SK-N-SH (cell line): ENCODE measurements at regions not wholly inside any gene's neighbourhood (a gene's known extent, or its start where the extent isn't known, plus 50 kb on each side); places are given as distances from the start of the nearest gene placed in this dataset.

Experiments
- CTCF ChIA-PET: fragments of 300-600, 350-600 bp; formaldehyde crosslinking; extraction: SDS; loops from one replicate; lab custom pipeline; 2021; lab: Yijun Ruan, JAX
- POLR2A ChIA-PET: fragments of 350-600 bp; sonication (Branson Sonifier 250); formaldehyde crosslinking; extraction: SDS; loops from one replicate; lab custom pipeline; 2020; ENCODE audit warnings: antibody characterized with exemption, inconsistent platforms; lab: Yijun Ruan, JAX
- DNase-seq: peaks from one replicate; pipeline ENCODE4 v3.0.0; 2012
- H2AFZ ChIP-seq: fragments of 200-600 bp; sonication (generic); 2 replicates; pipeline ENCODE4 v1.8.1; 2016; ENCODE audit warnings: antibody characterized with exemption, mild to moderate bottlenecking, low read depth
- H3F3A ChIP-seq: fragments of 200-600 bp; sonication (generic); replicated peaks from 2 replicates; pipeline ENCODE3; 2016; ENCODE audit warnings: antibody characterized with exemption, mild to moderate bottlenecking; ENCODE audit not compliant: insufficient read depth
- H3K27ac ChIP-seq, 2 experiments: fragments of 200-500 bp in 1 of 2; fragments of 200-600 bp in 1 of 2; sonication (Bioruptor generic) in 1 of 2; sonication (generic), shearing (Covaris generic) in 1 of 2; 2 replicates each; pipeline versions ENCODE4 v1.5.1 to v1.6.1; 2014 to 2016; ENCODE audit warnings: low read depth in 2 of 2, inconsistent platforms in 1 of 2, low read length in 1 of 2, mild to moderate bottlenecking in 1 of 2, mixed read lengths in 1 of 2
- H3K27me3 ChIP-seq: fragments of 200-600 bp; sonication (generic), shearing (Covaris generic); 2 replicates; pipeline ENCODE4 v1.6.1; 2016; ENCODE audit warnings: mixed run types; ENCODE audit not compliant: insufficient read depth
- H3K36me3 ChIP-seq, 2 experiments: fragments of 200-500 bp in 1 of 2; fragments of 200-600 bp in 1 of 2; sonication (Bioruptor generic) in 1 of 2; sonication (generic) in 1 of 2; replicated peaks in 1 of 2; 2 replicates each; pipeline versions ENCODE3 to v1.5.1; 2014 to 2016; ENCODE audit warnings: low read length in 1 of 2, mild to moderate bottlenecking in 1 of 2; ENCODE audit not compliant: insufficient read depth in 2 of 2, control insufficient read depth in 1 of 2
- H3K4me1 ChIP-seq, 2 experiments: fragments of 200-500 bp in 1 of 2; fragments of 200-600 bp in 1 of 2; sonication (Bioruptor generic) in 1 of 2; sonication (generic), shearing (Covaris generic) in 1 of 2; 2 replicates each; pipeline versions ENCODE4 v1.5.1 to v1.6.1; 2014 to 2016; ENCODE audit warnings: low read depth in 1 of 2, low read length in 1 of 2, mixed run types in 1 of 2; ENCODE audit not compliant: insufficient read depth in 2 of 2, control insufficient read depth in 1 of 2
- H3K4me2 ChIP-seq: fragments of 200-600 bp; sonication (generic), shearing (Covaris generic); 2 replicates; pipeline ENCODE4 v1.6.1; 2017; ENCODE audit warnings: mixed run types
- H3K4me3 ChIP-seq, 2 experiments: fragments of 200-500 bp in 1 of 2; fragments of 200-600 bp in 1 of 2; sonication (Bioruptor generic) in 1 of 2; sonication (generic), shearing (Covaris generic) in 1 of 2; 2 replicates each; pipeline versions ENCODE4 v1.5.1 to v1.8.1; 2014 to 2016; ENCODE audit warnings: low read depth in 2 of 2, inconsistent platforms in 1 of 2, low read length in 1 of 2, mild to moderate bottlenecking in 1 of 2, mixed read lengths in 1 of 2, moderate library complexity in 1 of 2
- H3K79me2 ChIP-seq: fragments of 200-600 bp; sonication (generic); 2 replicates; pipeline ENCODE4 v1.8.1; 2017; ENCODE audit warnings: mild to moderate bottlenecking; ENCODE audit not compliant: insufficient read depth
- H3K9ac ChIP-seq: fragments of 200-600 bp; sonication (generic); 2 replicates; pipeline ENCODE4 v1.6.1; 2017; ENCODE audit warnings: mixed run types
- H3K9me2 ChIP-seq: fragments of 200-600 bp; sonication (generic); 2 replicates; pipeline ENCODE4 v1.6.1; 2017; ENCODE audit warnings: mixed run types
- H3K9me3 ChIP-seq: fragments of 200-600 bp; sonication (generic); 2 replicates; pipeline ENCODE4 v1.6.1; 2017; ENCODE audit warnings: mixed run types, mild to moderate bottlenecking, moderate library complexity
- H4K20me1 ChIP-seq: fragments of 200-600 bp; sonication (generic); 2 replicates; pipeline ENCODE4 v1.6.1; 2017; ENCODE audit warnings: mild to moderate bottlenecking, mixed run types; ENCODE audit not compliant: insufficient read depth
- CHD2 ChIP-seq: fragments of 150-350 bp; IDR thresholded peaks from 2 replicates; pipeline ENCODE4 v1.6.1; 2018; ENCODE audit warnings: low read length; ENCODE audit not compliant: partially characterized antibody
- CTCF ChIP-seq: fragments of 200-600 bp; sonication (generic); IDR thresholded peaks from 2 replicates; pipeline ENCODE4 v1.6.1; 2017; ENCODE audit warnings: antibody characterized with exemption, mild to moderate bottlenecking, moderate library complexity
- IRF3 ChIP-seq: fragments of 150-350 bp; IDR thresholded peaks from 2 replicates; pipeline ENCODE4 v1.6.1; 2016; ENCODE audit warnings: mild to moderate bottlenecking, low read depth, low read length
- NRF1 ChIP-seq: IDR thresholded peaks from 2 replicates; pipeline ENCODE4 v1.6.1; 2012; ENCODE audit warnings: low read depth, mild to moderate bottlenecking, low read length
- RAD21 ChIP-seq: IDR thresholded peaks from 2 replicates; pipeline ENCODE4 v1.6.1; 2012; ENCODE audit warnings: mild to moderate bottlenecking, low read length
- SMC3 ChIP-seq: IDR thresholded peaks from 2 replicates; pipeline ENCODE4 v1.6.1; 2012; ENCODE audit warnings: low read depth, low read length, improper control_type of control experiment
- WGBS: methylation state at CpG from one replicate; pipeline ENCODE4 v1.1.6; 2017; ENCODE audit warnings: low lambda C conversion rate; 5-methylcytosine and 5-hydroxymethylcytosine counted together
- TF ChIP-seq, protein P1 (sequence below): fragments of 150-350 bp; IDR thresholded peaks from 2 replicates; pipeline ENCODE4 v1.6.1; 2017; ENCODE audit warnings: antibody characterized with exemption, low read length, low read depth, borderline replicate concordance
- TF ChIP-seq, protein P2 (sequence below): IDR thresholded peaks from 2 replicates; pipeline ENCODE4 v1.6.1; 2012; ENCODE audit warnings: mild to moderate bottlenecking, low read depth, low read length, moderate library complexity

- TF ChIP-seq, protein P1, sequence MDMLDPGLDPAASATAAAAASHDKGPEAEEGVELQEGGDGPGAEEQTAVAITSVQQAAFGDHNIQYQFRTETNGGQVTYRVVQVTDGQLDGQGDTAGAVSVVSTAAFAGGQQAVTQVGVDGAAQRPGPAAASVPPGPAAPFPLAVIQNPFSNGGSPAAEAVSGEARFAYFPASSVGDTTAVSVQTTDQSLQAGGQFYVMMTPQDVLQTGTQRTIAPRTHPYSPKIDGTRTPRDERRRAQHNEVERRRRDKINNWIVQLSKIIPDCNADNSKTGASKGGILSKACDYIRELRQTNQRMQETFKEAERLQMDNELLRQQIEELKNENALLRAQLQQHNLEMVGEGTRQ, result no peak
- no peak for TF ChIP-seq NRF1
- TF ChIP-seq, protein P2, sequence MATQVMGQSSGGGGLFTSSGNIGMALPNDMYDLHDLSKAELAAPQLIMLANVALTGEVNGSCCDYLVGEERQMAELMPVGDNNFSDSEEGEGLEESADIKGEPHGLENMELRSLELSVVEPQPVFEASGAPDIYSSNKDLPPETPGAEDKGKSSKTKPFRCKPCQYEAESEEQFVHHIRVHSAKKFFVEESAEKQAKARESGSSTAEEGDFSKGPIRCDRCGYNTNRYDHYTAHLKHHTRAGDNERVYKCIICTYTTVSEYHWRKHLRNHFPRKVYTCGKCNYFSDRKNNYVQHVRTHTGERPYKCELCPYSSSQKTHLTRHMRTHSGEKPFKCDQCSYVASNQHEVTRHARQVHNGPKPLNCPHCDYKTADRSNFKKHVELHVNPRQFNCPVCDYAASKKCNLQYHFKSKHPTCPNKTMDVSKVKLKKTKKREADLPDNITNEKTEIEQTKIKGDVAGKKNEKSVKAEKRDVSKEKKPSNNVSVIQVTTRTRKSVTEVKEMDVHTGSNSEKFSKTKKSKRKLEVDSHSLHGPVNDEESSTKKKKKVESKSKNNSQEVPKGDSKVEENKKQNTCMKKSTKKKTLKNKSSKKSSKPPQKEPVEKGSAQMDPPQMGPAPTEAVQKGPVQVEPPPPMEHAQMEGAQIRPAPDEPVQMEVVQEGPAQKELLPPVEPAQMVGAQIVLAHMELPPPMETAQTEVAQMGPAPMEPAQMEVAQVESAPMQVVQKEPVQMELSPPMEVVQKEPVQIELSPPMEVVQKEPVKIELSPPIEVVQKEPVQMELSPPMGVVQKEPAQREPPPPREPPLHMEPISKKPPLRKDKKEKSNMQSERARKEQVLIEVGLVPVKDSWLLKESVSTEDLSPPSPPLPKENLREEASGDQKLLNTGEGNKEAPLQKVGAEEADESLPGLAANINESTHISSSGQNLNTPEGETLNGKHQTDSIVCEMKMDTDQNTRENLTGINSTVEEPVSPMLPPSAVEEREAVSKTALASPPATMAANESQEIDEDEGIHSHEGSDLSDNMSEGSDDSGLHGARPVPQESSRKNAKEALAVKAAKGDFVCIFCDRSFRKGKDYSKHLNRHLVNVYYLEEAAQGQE, result no peak
Observed at GRCh38 chr2:24423095-24423494, 62.8 kb upstream of the ITSN2 start (continued).

DNA sequence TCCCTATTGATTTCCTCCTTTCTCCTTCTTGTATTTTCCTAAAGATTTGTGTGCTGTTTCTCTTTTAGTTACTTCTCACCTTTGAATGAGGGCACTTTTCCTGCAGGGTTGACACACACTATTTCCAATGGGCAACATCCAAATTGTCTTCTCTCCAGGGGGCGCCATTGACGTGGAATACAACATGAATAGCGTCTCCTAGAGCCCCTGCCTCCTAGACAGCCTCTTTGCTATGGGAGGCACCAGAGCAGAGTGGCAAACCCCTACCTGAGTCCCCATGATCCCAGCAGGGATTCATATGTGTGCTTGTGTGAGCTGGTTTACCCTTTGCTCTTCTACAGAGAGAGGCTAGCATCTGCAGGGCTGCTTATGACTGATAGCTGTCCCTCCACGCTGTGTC, 61.3 kb upstream of the ITSN2 start:
- ChIA-PET CTCF (interaction anchor here (0.6 to 9.2 kb wide), 23 partner anchors 9 to 554 kb away, joined by 3 to 123 read pairs (median 4); partner anchors contain the start of genes CENPO and PTRHD1), POLR2A (no interaction called here)
- Histone ChIP-seq H3F3A (no peaks in the 10 kb centered on the region), H3K27ac (no peak overlapping the region), H3K27me3 (no peaks in the 10 kb centered on the region), H3K9me2 (no peaks in the 10 kb centered on the region), H3K36me3 (no peaks in the 10 kb centered on the region), H3K9me3 (no peaks in the 10 kb centered on the region), H2AFZ (no peak overlapping the region), H3K79me2 (no peaks in the 10 kb centered on the region), H3K4me2 (no peak overlapping the region), H3K9ac (no peak overlapping the region), H3K4me1 (peaks cover 0 to 2% of the 10 kb centered on the region in 2 experiments; a peak in 1 of 4 replicates), H4K20me1 (no peaks in the 10 kb centered on the region), H3K4me3 (no peak overlapping the region)
- peak; percentile 60 for DNase-seq
- TF ChIP-seq RAD21 (peak; percentile 88), CHD2 (no peak), SMC3 (peak; percentile 87), IRF3 (0 out of 2 replicates have a peak, but pooled peaks have one; percentile 21), CTCF (peak; percentile 58)
- WGBS, result 30% methylated on average over 4 of the region's 4 CpGs
